Adrenal gland (tissue), 9 donors: ENCODE measurements at regions not wholly inside any gene's neighbourhood (a gene's known extent, or its start where the extent isn't known, plus 50 kb on each side); places are given as distances from the start of the nearest gene placed in this dataset.

Experiments used
- DNase-seq, 7 donors: peaks; one replicate each; pipeline ENCODE4 v3.0.0-alpha.2; 2019 to 2020
- H3K27ac ChIP-seq, 5 donors: fragments of 200-600 bp; sonication (generic) in 4 of 5; 1 replicate in 3 of 5; 2 replicates in 2 of 5; pipeline versions ENCODE4 v1.5.1 to v1.8.0; 2016 to 2020; ENCODE audit warnings: mild to moderate bottlenecking in 1 of 5
- H3K27me3 ChIP-seq: fragments of 200-600 bp; 2 replicates; pipeline ENCODE4 v1.8.0; 2021
- H3K36me3 ChIP-seq, 2 donors: fragments of 200-600 bp; replicated peaks in 1 of 2; 1 replicate in 1 of 2; 2 replicates in 1 of 2; pipeline versions ENCODE4 v1.5.1 to v1.8.0; 2018 to 2022
- H3K4me1 ChIP-seq, 2 donors: fragments of 200-600 bp; replicated peaks in 1 of 2; 1 replicate in 1 of 2; 2 replicates in 1 of 2; pipeline versions ENCODE4 v1.5.1 to v1.8.0; 2018 to 2021
- H3K4me3 ChIP-seq, 4 donors: fragments of 200-600 bp; sonication (generic) in 3 of 4; one replicate each; pipeline ENCODE4 v1.5.1; 2016 to 2018
- H3K9me3 ChIP-seq, 3 donors: fragments of 200-600 bp; sonication (generic) in 1 of 3; replicated peaks in 1 of 3; 1 replicate in 2 of 3; 2 replicates in 1 of 3; pipeline versions ENCODE4 v1.5.1 to v1.8.0; 2016 to 2021
- POLR2A ChIP-seq, 2 donors: fragments of 450-650 bp; IDR thresholded peaks; one replicate each; pipeline ENCODE4 v1.6.1; 2017; ENCODE audit warnings: antibody characterized with exemption in 2 of 2, mild to moderate bottlenecking in 2 of 2, moderate library complexity in 1 of 2
- WGBS, 4 donors: extraction: QIAGEN DNeasy Blood & Tissue Kit in 2 of 4; methylation state at CpG; one replicate each; pipeline versions ENCODE4 v1.1.5 to v1.1.7; 2013 to 2017; 5-methylcytosine and 5-hydroxymethylcytosine counted together
- intact Hi-C, 2 donors: fragments of 100-400 bp; cut with DNase I; formaldehyde crosslinking; loops; one replicate each; pipeline versions ENCODE4 v1.14.1 to v1.15.0; 2022 to 2023
- TF ChIP-seq, protein P1 (sequence below), 6 experiments: fragments of 450-650 bp in 4 of 6; fragments of 200-600 bp in 2 of 6; sonication (generic) in 1 of 6; IDR thresholded peaks; 1 replicate in 5 of 6; 2 replicates in 1 of 6; pipeline versions ENCODE4 v1.5.1 to v1.8.0; 2016 to 2021; ENCODE audit warnings: antibody characterized with exemption in 6 of 6, mild to moderate bottlenecking in 2 of 6, moderate library complexity in 1 of 6
- donor health status: healthy with polysubstance abuse.
- donor health status: Bipolar disorder and iron deficiency.
- donor health status: DM: yes; HTN: yes; CAD: no.
- donor health status: DM: no; HTN: no; CAD: no.
- donor health status: DM: no; HTN: no; CAD: no.

DNA sequence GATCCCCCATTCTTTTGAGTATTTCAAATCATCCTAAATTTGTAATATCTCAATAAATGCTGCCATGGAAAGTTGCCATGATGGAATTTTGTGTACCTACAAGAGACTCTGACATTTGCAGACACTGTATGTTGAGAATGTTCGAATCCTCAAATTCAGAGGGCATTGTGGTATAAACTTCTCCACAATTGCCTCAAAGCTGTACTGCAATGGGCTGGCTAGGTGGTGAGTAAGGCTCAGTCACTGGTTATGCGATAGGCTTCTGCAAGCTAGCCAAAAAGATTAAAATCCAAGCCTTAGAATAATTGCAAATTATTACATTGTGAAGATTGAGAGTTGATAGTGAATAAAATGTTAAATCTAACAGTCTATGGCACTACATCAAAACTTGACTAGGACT, 130.2 kb upstream of the CEP162 start:
- Histone ChIP-seq H3K27ac (no peak overlapping the region), H3K27me3 (no peaks in the 10 kb centered on the region), H3K9me3 (no peaks in the 10 kb centered on the region), H3K4me3 (no peak overlapping the region), H3K4me1 (no peaks in the 10 kb centered on the region), H3K36me3 (no peaks in the 10 kb centered on the region)
- DNase-seq: no peak
- 66 to 93% (median 75%) methylated on average over 2 of the region's 2 CpGs for WGBS, 4 donors
- intact Hi-C loops: no loop called here
- TF ChIP-seq, protein P1, sequence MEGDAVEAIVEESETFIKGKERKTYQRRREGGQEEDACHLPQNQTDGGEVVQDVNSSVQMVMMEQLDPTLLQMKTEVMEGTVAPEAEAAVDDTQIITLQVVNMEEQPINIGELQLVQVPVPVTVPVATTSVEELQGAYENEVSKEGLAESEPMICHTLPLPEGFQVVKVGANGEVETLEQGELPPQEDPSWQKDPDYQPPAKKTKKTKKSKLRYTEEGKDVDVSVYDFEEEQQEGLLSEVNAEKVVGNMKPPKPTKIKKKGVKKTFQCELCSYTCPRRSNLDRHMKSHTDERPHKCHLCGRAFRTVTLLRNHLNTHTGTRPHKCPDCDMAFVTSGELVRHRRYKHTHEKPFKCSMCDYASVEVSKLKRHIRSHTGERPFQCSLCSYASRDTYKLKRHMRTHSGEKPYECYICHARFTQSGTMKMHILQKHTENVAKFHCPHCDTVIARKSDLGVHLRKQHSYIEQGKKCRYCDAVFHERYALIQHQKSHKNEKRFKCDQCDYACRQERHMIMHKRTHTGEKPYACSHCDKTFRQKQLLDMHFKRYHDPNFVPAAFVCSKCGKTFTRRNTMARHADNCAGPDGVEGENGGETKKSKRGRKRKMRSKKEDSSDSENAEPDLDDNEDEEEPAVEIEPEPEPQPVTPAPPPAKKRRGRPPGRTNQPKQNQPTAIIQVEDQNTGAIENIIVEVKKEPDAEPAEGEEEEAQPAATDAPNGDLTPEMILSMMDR (IDR thresholded peaks at IDR 0.05): no peak
- TF ChIP-seq POLR2A (IDR thresholded peaks at IDR 0.05): no peak

DNA sequence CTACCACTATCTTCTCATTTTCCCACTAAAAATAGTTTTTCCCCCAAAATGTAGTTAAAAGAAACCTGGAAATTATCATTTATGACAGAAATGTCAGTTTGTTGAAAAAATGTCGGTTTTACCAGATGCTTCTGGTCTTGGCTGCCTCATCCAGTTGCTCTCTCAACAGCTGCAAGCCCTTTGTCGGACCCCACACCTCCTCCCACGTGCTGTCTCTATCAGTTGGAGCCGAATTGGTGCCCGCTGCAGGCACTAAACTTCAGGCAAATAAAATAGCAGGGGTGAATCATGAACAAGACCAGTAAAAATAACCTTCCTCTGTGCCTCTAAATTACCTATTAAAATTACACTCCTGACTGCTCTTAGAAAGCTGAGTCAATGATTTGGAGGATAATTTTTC, 129.5 kb upstream of the CEP162 start:
- intact Hi-C loops: no loop called here
- WGBS, 4 donors: 41 to 53% (median 45%) methylated on average over 5 of the region's 5 CpGs
- no peak for DNase-seq

DNA sequence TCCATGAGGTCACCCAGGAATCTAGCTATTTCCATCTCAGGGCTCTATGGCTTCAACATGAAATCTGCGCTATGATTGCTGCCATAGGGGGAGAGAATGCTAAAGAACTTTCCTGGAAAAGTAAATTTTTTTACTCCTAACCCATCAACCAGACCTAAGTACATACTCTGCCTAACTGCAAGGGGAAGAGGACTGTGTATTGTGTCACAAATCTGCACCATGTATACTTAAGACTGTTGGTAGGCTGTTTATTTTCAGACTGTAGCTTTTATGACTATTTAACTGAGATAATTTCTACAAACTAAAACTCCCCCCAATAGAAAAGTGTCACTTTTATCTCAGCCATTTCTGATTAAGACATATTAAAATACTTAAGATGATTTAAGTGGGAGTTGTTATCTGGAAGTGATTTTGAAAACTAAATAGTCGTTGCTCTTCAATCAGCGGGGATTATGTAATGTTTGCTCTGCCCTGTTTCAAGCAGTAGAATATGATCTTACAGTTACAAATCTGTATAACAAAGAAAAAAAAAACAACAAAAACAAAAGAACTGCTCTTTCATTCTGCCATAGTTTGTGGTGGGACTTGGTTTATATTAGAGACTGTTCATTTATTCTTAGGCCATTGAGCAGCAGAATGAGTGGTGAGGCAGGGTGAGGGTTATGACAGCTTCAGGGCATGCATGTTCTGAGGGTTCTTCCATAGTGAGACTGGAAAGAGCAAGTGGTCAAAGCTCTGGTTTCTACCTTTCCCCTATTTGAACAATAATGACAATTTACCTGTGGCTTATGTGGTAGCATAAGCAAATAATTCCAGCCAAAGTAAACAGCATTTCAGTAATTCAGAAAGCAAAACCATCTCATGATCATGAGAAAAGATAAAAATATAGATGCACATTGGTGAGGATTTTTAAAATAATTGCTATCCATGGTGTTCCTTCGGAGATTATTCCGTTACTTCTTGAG, 126.3 kb upstream of the CEP162 start:
- intact Hi-C loops: no loop called here
- Histone ChIP-seq H3K36me3 (no peaks in the 10 kb centered on the region), H3K9me3 (no peaks in the 10 kb centered on the region), H3K27ac (no peak overlapping the region), H3K27me3 (no peaks in the 10 kb centered on the region), H3K4me1 (no peaks in the 10 kb centered on the region), H3K4me3 (no peak overlapping the region)
- WGBS, 4 donors: 61 to 77% (median 70%) methylated on average over 5 of the region's 5 CpGs
- TF ChIP-seq, protein P1 (IDR thresholded peaks at IDR 0.05): no peak
- TF ChIP-seq POLR2A (IDR thresholded peaks at IDR 0.05): no peak
- DNase-seq: no peak

More for the DNA sequence above, 129.5 kb upstream of the CEP162 start:
- Histone ChIP-seq H3K4me1 (no peaks in the 10 kb centered on the region), H3K36me3 (no peaks in the 10 kb centered on the region), H3K4me3 (no peak overlapping the region), H3K9me3 (no peaks in the 10 kb centered on the region), H3K27me3 (no peaks in the 10 kb centered on the region), H3K27ac (no peak overlapping the region)
- TF ChIP-seq POLR2A (IDR thresholded peaks at IDR 0.05): no peak
- TF ChIP-seq, protein P1 (IDR thresholded peaks at IDR 0.05): no peak

DNA sequence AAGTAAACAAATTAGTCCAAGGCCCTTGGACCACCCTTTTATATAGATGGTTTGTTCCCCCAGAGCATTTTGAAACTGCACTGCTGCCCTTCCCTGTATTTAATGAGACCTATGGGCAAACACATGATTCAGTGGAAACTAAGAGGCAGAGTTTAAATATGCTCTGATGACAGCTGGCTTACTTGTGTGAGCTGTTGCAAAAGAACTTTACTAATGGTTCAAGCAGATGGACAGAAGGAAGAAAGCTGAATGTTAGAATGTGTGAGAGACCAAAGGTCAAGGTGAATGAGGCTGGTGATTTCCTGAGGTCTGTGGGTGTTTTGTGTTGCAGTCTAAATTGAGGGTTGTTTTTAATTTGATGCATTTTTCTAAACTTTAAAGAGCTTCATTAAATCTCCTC, 123.0 kb upstream of the CEP162 start:
- intact Hi-C loops: no loop called here
- no peak for DNase-seq
- TF ChIP-seq, protein P1 (IDR thresholded peaks at IDR 0.05): no peak
- TF ChIP-seq POLR2A (IDR thresholded peaks at IDR 0.05): no peak

More for the DNA sequence above, 123.0 kb upstream of the CEP162 start:
- Histone ChIP-seq H3K27ac (no peak overlapping the region), H3K4me1 (no peaks in the 10 kb centered on the region), H3K36me3 (no peaks in the 10 kb centered on the region), H3K27me3 (no peaks in the 10 kb centered on the region), H3K9me3 (no peaks in the 10 kb centered on the region), H3K4me3 (no peak overlapping the region)
